ENCODE measurements at regions not wholly inside any gene's neighbourhood (a gene's known extent, or its start where the extent isn't known, plus 50 kb on each side); places are given as distances from the start of the nearest gene placed in this dataset.

GRCh38 chr22:48434156-48434867 lies 1393.4 kb downstream of the BRD1 start:
- Histone ChIP-seq H3K27me3 (ENCODE audit: insufficient read depth, low read length, poor library complexity, severe bottlenecking) (no peaks in the 10 kb centered on the region), H4K20me1 (ENCODE audit: insufficient read depth, low read length, poor library complexity, severe bottlenecking) (no peaks in the 10 kb centered on the region), H3K4me3 (ENCODE audit: low read length, poor library complexity, severe bottlenecking) (no peak overlapping the region), H3K79me2 (ENCODE audit: insufficient read depth, low read length) (no peaks in the 10 kb centered on the region), H3K4me1 (ENCODE audit: insufficient read depth, low read length, poor library complexity, severe bottlenecking) (no peaks in the 10 kb centered on the region), H3K9ac (ENCODE audit: low read depth, low read length, poor library complexity, severe bottlenecking) (no peak overlapping the region), H2AFZ (ENCODE audit: low read length) (no peak overlapping the region), H3K36me3 (ENCODE audit: insufficient read depth, low read length) (no peaks in the 10 kb centered on the region), H3K9me2 (replicated peaks; ENCODE audit: low read depth, low read length) (no peaks in the 10 kb centered on the region), H3F3A (ENCODE audit: low read depth) (no peaks in the 10 kb centered on the region), H3K9me3 (ENCODE audit: insufficient read depth, low read depth, low read length) (peaks cover 17% of the 10 kb centered on the region; the same call in 1 of the 2 replicates), H3K4me2 (ENCODE audit: low read depth, low read length, poor library complexity, severe bottlenecking) (no peak overlapping the region)
- TF ChIP-seq CTCF (conservative IDR thresholded peaks at IDR 0.05; ENCODE audit: low read length) (no peak), EZH2phosphoT487 (IDR thresholded peaks at IDR 0.05; ENCODE audit: borderline replicate concordance) (no peak)

GRCh38 chr22:48433647-48434046 lies 1394.0 kb downstream of the BRD1 start:
- TF ChIP-seq CTCF (conservative IDR thresholded peaks at IDR 0.05; ENCODE audit: low read length) (no peak), EZH2phosphoT487 (IDR thresholded peaks at IDR 0.05; ENCODE audit: borderline replicate concordance) (no peak)
- no peaks in the 10 kb centered on the region for H3K27me3 ChIP-seq (ENCODE audit: insufficient read depth, low read length, poor library complexity, severe bottlenecking)
- H3F3A ChIP-seq (ENCODE audit: low read depth) = no peaks in the 10 kb centered on the region
- no peaks in the 10 kb centered on the region for H3K9me2 ChIP-seq (replicated peaks; ENCODE audit: low read depth, low read length)
- no peaks in the 10 kb centered on the region for H3K79me2 ChIP-seq (ENCODE audit: insufficient read depth, low read length)
- no peak overlapping the region for H3K9ac ChIP-seq (ENCODE audit: low read depth, low read length, poor library complexity, severe bottlenecking)
- peaks cover 23% of the 10 kb centered on the region; the same call in 1 of the 2 replicates for H3K9me3 ChIP-seq (ENCODE audit: insufficient read depth, low read depth, low read length)
- no peak overlapping the region for H3K4me3 ChIP-seq (ENCODE audit: low read length, poor library complexity, severe bottlenecking)
- H2AFZ ChIP-seq (ENCODE audit: low read length) = no peak overlapping the region
- H3K36me3 ChIP-seq (ENCODE audit: insufficient read depth, low read length) = no peaks in the 10 kb centered on the region
- no peaks in the 10 kb centered on the region for H3K4me1 ChIP-seq (ENCODE audit: insufficient read depth, low read length, poor library complexity, severe bottlenecking)
- H3K4me2 ChIP-seq (ENCODE audit: low read depth, low read length, poor library complexity, severe bottlenecking) = no peak overlapping the region
- H4K20me1 ChIP-seq (ENCODE audit: insufficient read depth, low read length, poor library complexity, severe bottlenecking) = no peaks in the 10 kb centered on the region

GRCh38 chr22:48432781-48433518 lies 1394.7 kb downstream of the BRD1 start:
- H3K9ac ChIP-seq (ENCODE audit: low read depth, low read length, poor library complexity, severe bottlenecking) = no peak overlapping the region
- H4K20me1 ChIP-seq (ENCODE audit: insufficient read depth, low read length, poor library complexity, severe bottlenecking) = no peaks in the 10 kb centered on the region
- H3K9me3 ChIP-seq (ENCODE audit: insufficient read depth, low read depth, low read length) = peaks cover 24% of the 10 kb centered on the region; the same call in 1 of the 2 replicates
- no peaks in the 10 kb centered on the region for H3K4me1 ChIP-seq (ENCODE audit: insufficient read depth, low read length, poor library complexity, severe bottlenecking)
- no peaks in the 10 kb centered on the region for H3K79me2 ChIP-seq (ENCODE audit: insufficient read depth, low read length)
- H3K4me3 ChIP-seq (ENCODE audit: low read length, poor library complexity, severe bottlenecking) = no peak overlapping the region
- H3K9me2 ChIP-seq (replicated peaks; ENCODE audit: low read depth, low read length) = no peaks in the 10 kb centered on the region
- no peaks in the 10 kb centered on the region for H3F3A ChIP-seq (ENCODE audit: low read depth)
- no peaks in the 10 kb centered on the region for H3K36me3 ChIP-seq (ENCODE audit: insufficient read depth, low read length)
- H2AFZ ChIP-seq (ENCODE audit: low read length) = no peak overlapping the region
- H3K27me3 ChIP-seq (ENCODE audit: insufficient read depth, low read length, poor library complexity, severe bottlenecking) = no peaks in the 10 kb centered on the region
- no peak overlapping the region for H3K4me2 ChIP-seq (ENCODE audit: low read depth, low read length, poor library complexity, severe bottlenecking)
- TF ChIP-seq CTCF (conservative IDR thresholded peaks at IDR 0.05; ENCODE audit: low read length) = no peak
- TF ChIP-seq EZH2phosphoT487 (IDR thresholded peaks at IDR 0.05; ENCODE audit: borderline replicate concordance) = no peak
